ENCODE measurements at regions not wholly inside any gene's neighbourhood (a gene's known extent, or its start where the extent isn't known, plus 50 kb on each side); places are given as distances from the start of the nearest gene placed in this dataset.
"Not testable (repeated sequence)": the region's sequence is repeated elsewhere in the genome, so short reads cannot be mapped to it uniquely, and the experiment has no call there.

GRCh38 chr21:6363591-6363990, 4157.8 kb upstream of the TPTE start:
- DNase-seq, result not testable (repeated sequence)

- not testable (repeated sequence) for DNase-seq
Measured at GRCh38 chr21:6368824-6369223, 4152.6 kb upstream of the TPTE start.

- DNase-seq, result not testable (repeated sequence)
Measured at GRCh38 chr21:6373253-6373652, 4148.1 kb upstream of the TPTE start.

- peak; percentile 2 for DNase-seq
Measured at GRCh38 chr21:6374232-6374631, 4147.2 kb upstream of the TPTE start.

- not testable (repeated sequence) for DNase-seq
Measured at GRCh38 chr21:6374926-6375325, 4146.5 kb upstream of the TPTE start.

- DNase-seq, result not testable (repeated sequence)
Measured at GRCh38 chr21:6375776-6376175, 4145.6 kb upstream of the TPTE start.

GRCh38 chr21:6376321-6377070, 4144.9 kb upstream of the TPTE start:
- DNase-seq, result not testable (repeated sequence)
